K562 (cell line): ENCODE measurements at regions not wholly inside any gene's neighbourhood (a gene's known extent, or its start where the extent isn't known, plus 50 kb on each side); places are given as distances from the start of the nearest gene placed in this dataset.

ENCODE experiments used
- ATAC-seq: fragments of 200-7000 bp; cut with Tn5 transposase; 3 replicates; pipeline ENCODE4 v1.9.1; 2020; ENCODE audit warnings: moderate library complexity
- BruUV-seq: library from RNA; stranded (reverse); fragments of 400-500 nt; replicated peaks from 2 replicates; lab custom pipeline; 2021; lab: Mats Ljungman, UMichigan
- CTCF ChIA-PET: fragments of 300-600 bp; formaldehyde crosslinking; extraction: SDS; loops from one replicate; lab custom pipeline; 2021; ENCODE audit warnings: low intra/inter-chr PET ratio; lab: Yijun Ruan, JAX
- POLR2A ChIA-PET: fragments of 300-600, 350-650 bp; sonication (Branson Sonifier 250); formaldehyde crosslinking; extraction: SDS; loops from one replicate; lab custom pipeline; 2021; ENCODE audit warnings: antibody characterized with exemption, inconsistent platforms; lab: Yijun Ruan, JAX
- DNase-seq, 4 experiments: peaks; one replicate each; pipeline versions ENCODE4 v3.0.0 to v3.0.0-alpha.2; 2011 to 2018; ENCODE audit warnings: low spot score in 3 of 4, mixed read lengths in 3 of 4; ENCODE audit errors: extremely low read depth in 1 of 4
- FAIRE-seq: peaks from 2 replicates; lab custom pipeline; 2011; peaks lifted over from hg19 to GRCh38; lab: Jason Lieb, UNC
- H2AFZ ChIP-seq: 2 replicates; pipeline ENCODE4 v1.6.0; 2011; ENCODE audit warnings: low read depth, low read length, control low read depth, inconsistent platforms
- H3K27ac ChIP-seq: fragments of 200-600 bp; 3 replicates; pipeline ENCODE4 v1.8.0; 2011; ENCODE audit warnings: low read depth, mild to moderate bottlenecking, control low read depth, inconsistent platforms, low read length, moderate library complexity, mixed read lengths; ENCODE audit errors: extremely low read depth
- H3K27me3 ChIP-seq, 2 experiments: fragments of 300-600 bp in 1 of 2; 2 replicates in 1 of 2; 3 replicates in 1 of 2; pipeline versions ENCODE4 v1.6.0 to v1.8.0; 2011; ENCODE audit warnings: inconsistent platforms in 2 of 2, low read length in 2 of 2, mild to moderate bottlenecking in 1 of 2, mixed read lengths in 1 of 2, moderate library complexity in 1 of 2; ENCODE audit not compliant: control insufficient read depth in 2 of 2, insufficient read depth in 2 of 2
- H3K36me3 ChIP-seq: fragments of 300-600 bp; 3 replicates; pipeline ENCODE4 v1.8.0; 2011; ENCODE audit warnings: mild to moderate bottlenecking, low read length, inconsistent platforms; ENCODE audit not compliant: control insufficient read depth, insufficient read depth
- H3K4me1 ChIP-seq, 2 experiments: fragments of 200-600 bp in 1 of 2; replicated peaks in 1 of 2; 2 replicates in 1 of 2; 3 replicates in 1 of 2; pipeline versions ENCODE4 v1.5.1 to v1.8.0; 2011; ENCODE audit warnings: inconsistent platforms in 2 of 2, low read length in 2 of 2, mild to moderate bottlenecking in 1 of 2, mixed read lengths in 1 of 2, moderate library complexity in 1 of 2; ENCODE audit not compliant: control insufficient read depth in 2 of 2, insufficient read depth in 2 of 2
- H3K4me2 ChIP-seq: 2 replicates; pipeline ENCODE4 v1.6.1; 2011; ENCODE audit warnings: low read length, control low read depth, inconsistent platforms, mixed read lengths; ENCODE audit not compliant: insufficient read depth
- H3K4me3 ChIP-seq: fragments of 200-600 bp; sonication (generic), shearing (Covaris generic); 2 replicates; pipeline ENCODE4 v1.5.1; 2016; ENCODE audit warnings: control low read depth, inconsistent platforms
- H3K79me2 ChIP-seq: fragments of 200-600 bp; 3 replicates; pipeline ENCODE4 v1.8.0; 2011; ENCODE audit warnings: low read length, inconsistent platforms; ENCODE audit not compliant: control insufficient read depth, insufficient read depth
- H3K9ac ChIP-seq, 2 experiments: 2 replicates each; pipeline versions ENCODE4 v1.6.0 to v1.6.1; 2011; ENCODE audit warnings: low read depth in 2 of 2, low read length in 2 of 2, control low read depth in 1 of 2, inconsistent platforms in 1 of 2, mild to moderate bottlenecking in 1 of 2, mixed read lengths in 1 of 2; ENCODE audit not compliant: insufficient read depth in 1 of 2
- H3K9me1 ChIP-seq: one replicate; pipeline ENCODE4 v1.6.0; 2011; ENCODE audit warnings: inconsistent platforms, mild to moderate bottlenecking, low read length, moderate library complexity; ENCODE audit not compliant: control insufficient read depth, insufficient read depth
- H3K9me3 ChIP-seq: replicated peaks from 2 replicates; pipeline ENCODE4 v1.5.1; 2011; ENCODE audit warnings: low read depth, low read length, inconsistent platforms; ENCODE audit not compliant: control insufficient read depth, insufficient read depth
- H4K20me1 ChIP-seq: replicated peaks from 2 replicates; pipeline ENCODE4 v1.6.1; 2011; ENCODE audit warnings: low read length, inconsistent platforms, mixed read lengths; ENCODE audit not compliant: control insufficient read depth, insufficient read depth
- ARID2 ChIP-seq: fragments of 450-650 bp; IDR thresholded peaks from 2 replicates; pipeline ENCODE4 v1.6.1; 2017; ENCODE audit warnings: antibody characterized with exemption, mild to moderate bottlenecking
- BRD9 ChIP-seq: fragments of 450-650 bp; IDR thresholded peaks from 2 replicates; pipeline ENCODE4 v1.6.1; 2018; ENCODE audit warnings: low read depth; ENCODE audit not compliant: partially characterized antibody
- CBX3 ChIP-seq, 2 experiments: IDR thresholded peaks; 1 replicate in 1 of 2; 2 replicates in 1 of 2; pipeline ENCODE4 v1.6.1; 2012; ENCODE audit warnings: inconsistent platforms in 2 of 2, low read length in 2 of 2, borderline replicate concordance in 1 of 2, control low read depth in 1 of 2
- CCNT2 ChIP-seq: IDR thresholded peaks from 2 replicates; pipeline ENCODE4 v1.6.1; 2011; ENCODE audit warnings: borderline replicate concordance, low read depth, mild to moderate bottlenecking, moderate library complexity, mixed read lengths, low read length; ENCODE audit not compliant: insufficient read length; ENCODE audit errors: extremely low read depth
- CHD2 ChIP-seq: IDR thresholded peaks from 2 replicates; pipeline ENCODE4 v1.6.1; 2011; ENCODE audit warnings: low read depth, low read length
- CTBP1 ChIP-seq: fragments of 450-650 bp; IDR thresholded peaks from 2 replicates; pipeline ENCODE4 v1.6.1; 2016; ENCODE audit warnings: borderline replicate concordance
- DEAF1 ChIP-seq: fragments of 450-650 bp; formaldehyde crosslinking; IDR thresholded peaks from 2 replicates; pipeline ENCODE4 v1.4.0; 2020; ENCODE audit warnings: mild to moderate bottlenecking, moderate library complexity
- DPF2 ChIP-seq: fragments of 450-650 bp; IDR thresholded peaks from 2 replicates; pipeline ENCODE4 v1.6.1; 2016
- ERF ChIP-seq: fragments of 450-650 bp; formaldehyde crosslinking; IDR thresholded peaks from 2 replicates; pipeline ENCODE4 v1.4.0; 2020; ENCODE audit warnings: mild to moderate bottlenecking, mixed read lengths
- FOXA3 ChIP-seq, 2 experiments: fragments of 450-650 bp in 1 of 2; sonication (generic) in 1 of 2; formaldehyde crosslinking; IDR thresholded peaks in 1 of 2; conservative IDR thresholded peaks in 1 of 2; 2 replicates each; pipeline versions ENCODE4 v1.4.0 to v1.8.0; 2020 to 2022; ENCODE audit warnings: mild to moderate bottlenecking in 2 of 2, missing genetic modification reagents in 1 of 2
- GTF2A2 ChIP-seq: IDR thresholded peaks from 2 replicates; pipeline ENCODE4 v1.6.1; 2016; ENCODE audit warnings: mild to moderate bottlenecking, missing genetic modification characterization, missing compliant biosample characterization
- NR4A1 ChIP-seq, 2 experiments: fragments of 250-450 bp in 1 of 2; fragments of 450-650 bp in 1 of 2; sonication (Bioruptor Pico) in 1 of 2; IDR thresholded peaks; 2 replicates each; pipeline versions ENCODE4 v1.4.0 to v1.6.1; 2016 to 2020; ENCODE audit warnings: mild to moderate bottlenecking in 2 of 2, missing compliant biosample characterization in 1 of 2, missing genetic modification characterization in 1 of 2, moderate library complexity in 1 of 2
- THAP7 ChIP-seq: fragments of 250-450 bp; sonication (Bioruptor Pico); IDR thresholded peaks from 2 replicates; pipeline ENCODE4 v1.5.0; 2021
- ZEB2 ChIP-seq: fragments of 450-650 bp; IDR thresholded peaks from 2 replicates; pipeline ENCODE4 v1.6.1; 2016
- ZFP91 ChIP-seq: sonication (generic); formaldehyde crosslinking; IDR thresholded peaks from 2 replicates; pipeline ENCODE4 v1.8.0; 2022; ENCODE audit warnings: mild to moderate bottlenecking, missing genetic modification reagents
- ZNF644 ChIP-seq: fragments of 200-800 bp; sonication (Bioruptor generic); IDR thresholded peaks from 2 replicates; pipeline ENCODE4 v1.6.1; 2016; ENCODE audit warnings: low read depth, missing genetic modification characterization, missing compliant biosample characterization
- WGBS: fragments of 100-300 bp; shearing (Covaris generic); methylation state at CpG from one replicate; pipeline ENCODE4 v1.1.6; 2016; ENCODE audit warnings: low coverage, mixed read lengths; ENCODE audit not compliant: insufficient coverage; ENCODE audit errors: missing lambda C conversion rate; 5-methylcytosine and 5-hydroxymethylcytosine counted together
- in situ Hi-C: fragments of 300-500 bp; cut with MboI; formaldehyde crosslinking; loops from 4 replicates; pipeline ENCODE4 v1.15.0; 2018; ENCODE audit warnings: inconsistent platforms, mixed read lengths
- intact Hi-C: fragments of 100-400 bp; cut with micrococcal nuclease; formaldehyde crosslinking; loops from 2 replicates; pipeline ENCODE4 v1.14.2; 2022

GRCh38 chr20:53869466-53870258 lies 200.7 kb downstream of the BCAS1 start:
- Histone ChIP-seq H3K9ac (peak overlapping the region in 1 of 2 experiments; percentile 27; a peak in 1 of 4 replicates), H3K4me3 (no peak overlapping the region), H3K9me1 (no peaks in the 10 kb centered on the region), H3K27ac (peak overlapping the region; percentile 48), H3K36me3 (no peaks in the 10 kb centered on the region), H3K4me2 (peak overlapping the region; percentile 42), H3K9me3 (no peaks in the 10 kb centered on the region), H2AFZ (peak overlapping the region; percentile 85), H3K4me1 (peaks cover 2 to 10% of the 10 kb centered on the region in 2 experiments; a peak in 3 of 5 replicates), H4K20me1 (no peaks in the 10 kb centered on the region), H3K27me3 (no peaks in the 10 kb centered on the region), H3K79me2 (no peaks in the 10 kb centered on the region)
- intact Hi-C loops (loop anchor here (5.0 to 10.0 kb wide), 3 partner anchors 48 to 135 kb away; no protein-coding TSS in a partner anchor), in situ Hi-C loops (no loop called here)
- DNase-seq (peak; percentile 54 to 90 (median 64)), ATAC-seq (peak; percentile 93), FAIRE-seq (peak; percentile 94)
- POLR2A ChIA-PET, result interaction anchor here (0.6 to 1.1 kb wide), 2 partner anchors 18 to 858 kb away, joined by 3 to 4 read pairs; no protein-coding TSS in a partner anchor
- WGBS, result 11% methylated on average over 7 of the region's 8 CpGs
- no TSS peak for BruUV-seq
- CTCF ChIA-PET, result interaction anchor here (0.6 to 1.7 kb wide), 3 partner anchors 277 to 319 kb away, joined by 5 to 12 read pairs (median 6); no protein-coding TSS in a partner anchor
- TF ChIP-seq GTF2A2 (tag), result no peak
- TF ChIP-seq NR4A1 (CRISPR knock-in tag; IDR thresholded peaks at IDR 0.05), result no peak
- TF ChIP-seq NR4A1 (tag; IDR thresholded peaks at IDR 0.05), result 0 out of 2 replicates have a peak, but pooled peaks have one; percentile 35
- peak; percentile 46; the same call in 1 of the 2 replicates for TF ChIP-seq ZEB2
- TF ChIP-seq CTBP1, result peak; percentile 57; the same call in 1 of the 2 replicates
- no peak for TF ChIP-seq CCNT2
- 0 out of 2 replicates have a peak, but pooled peaks have one; percentile 18 for TF ChIP-seq DPF2
- peak in 1 of 2 experiments; percentile 84; a peak in 1 of 3 replicates for TF ChIP-seq CBX3 (IDR thresholded peaks at IDR 0.05; ENCODE audit: borderline replicate concordance in 1 of 2, low read length in 2 of 2)
- TF ChIP-seq ERF (CRISPR knock-in tag), result no peak
- no peak for TF ChIP-seq ZFP91 (CRISPR knock-in tag)
- no peak for TF ChIP-seq CHD2
- peak; percentile 75 for TF ChIP-seq DEAF1 (CRISPR knock-in tag)
- TF ChIP-seq FOXA3 (CRISPR knock-in tag; conservative IDR thresholded peaks at IDR 0.05 in 1 of 2, IDR thresholded peaks at IDR 0.05 in 1 of 2), result peak in 1 of 2 experiments; percentile 51; a peak in 1 of 4 replicates
- TF ChIP-seq BRD9, result peak; percentile 72
- TF ChIP-seq THAP7 (CRISPR knock-in tag), result no peak
- no peak for TF ChIP-seq ZNF644
- TF ChIP-seq ARID2, result peak; percentile 78; the same call in 1 of the 2 replicates
